ENCODE measurements at regions not wholly inside any gene's neighbourhood (a gene's known extent, or its start where the extent isn't known, plus 50 kb on each side); places are given as distances from the start of the nearest gene placed in this dataset.

GRCh38 chr1:58067082-58067481 lies 479.4 kb downstream of the OMA1 start:
- Histone ChIP-seq H3K4me1 (ENCODE audit: insufficient read depth) (no peaks in the 10 kb centered on the region), H3K36me3 (replicated peaks; ENCODE audit: insufficient read depth, low read depth) (no peaks in the 10 kb centered on the region), H2AFZ (no peak overlapping the region), H3K4me2 (no peak overlapping the region), H3K79me2 (no peaks in the 10 kb centered on the region), H3K27ac (no peak overlapping the region), H3K4me3 (no peak overlapping the region), H4K20me1 (ENCODE audit: insufficient read depth, poor library complexity, severe bottlenecking) (no peaks in the 10 kb centered on the region), H3K9me2 (replicated peaks; ENCODE audit: insufficient read depth) (no peaks in the 10 kb centered on the region), H3K9me3 (ENCODE audit: low read depth) (no peaks in the 10 kb centered on the region), H3K27me3 (no peaks in the 10 kb centered on the region)
- WGBS (ENCODE audit: low lambda C conversion rate, missing lambda C conversion rate) = 58% methylated on average over 4 of the region's 4 CpGs
- TF ChIP-seq CTCF (IDR thresholded peaks at IDR 0.05; ENCODE audit: poor library complexity) (no peak), EZH2phosphoT487 (IDR thresholded peaks at IDR 0.05; ENCODE audit: low read depth, severe bottlenecking, unreplicated experiment) (no peak), EZH2 (IDR thresholded peaks at IDR 0.05; ENCODE audit: borderline replicate concordance) (no peak)
- no peak for DNase-seq (ENCODE audit: low spot score)

- no peak for DNase-seq (ENCODE audit: low spot score)
- TF ChIP-seq CTCF (IDR thresholded peaks at IDR 0.05; ENCODE audit: poor library complexity) (no peak), EZH2phosphoT487 (IDR thresholded peaks at IDR 0.05; ENCODE audit: low read depth, severe bottlenecking, unreplicated experiment) (no peak), EZH2 (IDR thresholded peaks at IDR 0.05; ENCODE audit: borderline replicate concordance) (no peak)
- Histone ChIP-seq H3K27me3 (no peaks in the 10 kb centered on the region), H3K9me3 (ENCODE audit: low read depth) (no peaks in the 10 kb centered on the region), H3K27ac (no peak overlapping the region), H3K36me3 (replicated peaks; ENCODE audit: insufficient read depth, low read depth) (no peaks in the 10 kb centered on the region), H3K9me2 (replicated peaks; ENCODE audit: insufficient read depth) (no peaks in the 10 kb centered on the region), H4K20me1 (ENCODE audit: insufficient read depth, poor library complexity, severe bottlenecking) (no peaks in the 10 kb centered on the region), H3K4me3 (no peak overlapping the region), H2AFZ (no peak overlapping the region), H3K4me2 (no peak overlapping the region), H3K4me1 (ENCODE audit: insufficient read depth) (no peaks in the 10 kb centered on the region), H3K79me2 (no peaks in the 10 kb centered on the region)
- 87% methylated on average over 6 of the region's 6 CpGs for WGBS (ENCODE audit: low lambda C conversion rate, missing lambda C conversion rate)
Measured at GRCh38 chr1:58065520-58065919, 481.0 kb downstream of the OMA1 start.

GRCh38 chr1:58064166-58064565 lies 482.4 kb downstream of the OMA1 start:
- H3K36me3 ChIP-seq (replicated peaks; ENCODE audit: insufficient read depth, low read depth) = no peaks in the 10 kb centered on the region
- 89% methylated on average over 8 of the region's 8 CpGs for WGBS (ENCODE audit: low lambda C conversion rate, missing lambda C conversion rate)

More at GRCh38 chr1:58064166-58064565, 482.4 kb downstream of the OMA1 start:
- H3K4me1 ChIP-seq (ENCODE audit: insufficient read depth) = no peaks in the 10 kb centered on the region
- TF ChIP-seq EZH2phosphoT487 (IDR thresholded peaks at IDR 0.05; ENCODE audit: low read depth, severe bottlenecking, unreplicated experiment) (no peak), EZH2 (IDR thresholded peaks at IDR 0.05; ENCODE audit: borderline replicate concordance) (no peak), CTCF (IDR thresholded peaks at IDR 0.05; ENCODE audit: poor library complexity) (no peak)
- H3K27me3 ChIP-seq = no peaks in the 10 kb centered on the region
- no peak overlapping the region for H3K27ac ChIP-seq
- H3K9me2 ChIP-seq (replicated peaks; ENCODE audit: insufficient read depth) = no peaks in the 10 kb centered on the region
- no peak overlapping the region for H3K4me3 ChIP-seq
- no peak overlapping the region for H3K4me2 ChIP-seq
- H3K79me2 ChIP-seq = no peaks in the 10 kb centered on the region
- DNase-seq (ENCODE audit: low spot score) = no peak
- no peak overlapping the region for H2AFZ ChIP-seq
- no peaks in the 10 kb centered on the region for H4K20me1 ChIP-seq (ENCODE audit: insufficient read depth, poor library complexity, severe bottlenecking)
- no peaks in the 10 kb centered on the region for H3K9me3 ChIP-seq (ENCODE audit: low read depth)
